GM12872 (cell line): ENCODE measurements at regions not wholly inside any gene's neighbourhood (a gene's known extent, or its start where the extent isn't known, plus 50 kb on each side); places are given as distances from the start of the nearest gene placed in this dataset.

ENCODE experiments used
- TF ChIP-seq, protein P1 (sequence below): IDR thresholded peaks from 3 replicates; pipeline ENCODE4 v1.5.1; 2011; ENCODE audit warnings: low read depth, mild to moderate bottlenecking, low read length, moderate library complexity; ENCODE audit not compliant: insufficient read depth

DNA sequence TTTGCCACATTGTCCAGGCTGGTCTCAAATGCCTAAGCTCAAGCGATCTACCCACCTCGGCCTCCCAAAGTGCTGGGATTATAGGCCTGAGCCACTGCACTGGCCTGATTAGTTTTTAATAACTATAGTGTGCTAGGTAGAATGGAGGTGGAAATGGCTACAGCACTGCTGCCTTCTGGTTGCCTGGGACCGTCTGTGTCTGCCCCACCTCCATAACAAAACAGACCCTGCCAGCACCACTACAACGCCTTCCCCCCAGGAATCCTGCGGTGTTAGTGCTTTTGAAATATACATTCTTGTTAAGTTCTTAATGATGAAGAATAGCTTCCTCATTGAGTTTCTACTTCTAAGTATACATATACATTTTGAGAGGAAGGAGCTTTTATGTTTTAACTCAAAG is 148.2 kb upstream of the ITGA6 start:
- TF ChIP-seq, protein P1, sequence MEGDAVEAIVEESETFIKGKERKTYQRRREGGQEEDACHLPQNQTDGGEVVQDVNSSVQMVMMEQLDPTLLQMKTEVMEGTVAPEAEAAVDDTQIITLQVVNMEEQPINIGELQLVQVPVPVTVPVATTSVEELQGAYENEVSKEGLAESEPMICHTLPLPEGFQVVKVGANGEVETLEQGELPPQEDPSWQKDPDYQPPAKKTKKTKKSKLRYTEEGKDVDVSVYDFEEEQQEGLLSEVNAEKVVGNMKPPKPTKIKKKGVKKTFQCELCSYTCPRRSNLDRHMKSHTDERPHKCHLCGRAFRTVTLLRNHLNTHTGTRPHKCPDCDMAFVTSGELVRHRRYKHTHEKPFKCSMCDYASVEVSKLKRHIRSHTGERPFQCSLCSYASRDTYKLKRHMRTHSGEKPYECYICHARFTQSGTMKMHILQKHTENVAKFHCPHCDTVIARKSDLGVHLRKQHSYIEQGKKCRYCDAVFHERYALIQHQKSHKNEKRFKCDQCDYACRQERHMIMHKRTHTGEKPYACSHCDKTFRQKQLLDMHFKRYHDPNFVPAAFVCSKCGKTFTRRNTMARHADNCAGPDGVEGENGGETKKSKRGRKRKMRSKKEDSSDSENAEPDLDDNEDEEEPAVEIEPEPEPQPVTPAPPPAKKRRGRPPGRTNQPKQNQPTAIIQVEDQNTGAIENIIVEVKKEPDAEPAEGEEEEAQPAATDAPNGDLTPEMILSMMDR: no peak

DNA sequence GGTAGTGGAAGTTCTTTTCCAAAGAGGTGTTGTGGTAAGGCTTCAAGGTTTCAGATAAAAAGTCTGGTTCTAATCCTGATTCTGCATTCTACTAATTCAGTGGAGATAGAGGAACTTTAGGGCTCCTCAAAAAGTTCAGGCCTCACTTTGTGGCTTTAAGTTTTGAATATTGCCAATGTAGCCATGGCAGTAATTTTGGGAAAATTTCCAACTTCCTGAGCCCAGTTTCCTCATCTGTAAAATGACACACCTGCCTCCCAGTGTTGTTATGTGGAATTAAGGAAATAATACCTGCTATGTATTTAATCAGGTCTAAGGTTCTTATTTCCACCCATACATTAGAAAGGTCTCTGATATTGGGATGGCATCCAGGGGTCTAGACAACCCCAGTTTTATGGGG is 147.6 kb upstream of the ITGA6 start:
- TF ChIP-seq, protein P1: no peak

DNA sequence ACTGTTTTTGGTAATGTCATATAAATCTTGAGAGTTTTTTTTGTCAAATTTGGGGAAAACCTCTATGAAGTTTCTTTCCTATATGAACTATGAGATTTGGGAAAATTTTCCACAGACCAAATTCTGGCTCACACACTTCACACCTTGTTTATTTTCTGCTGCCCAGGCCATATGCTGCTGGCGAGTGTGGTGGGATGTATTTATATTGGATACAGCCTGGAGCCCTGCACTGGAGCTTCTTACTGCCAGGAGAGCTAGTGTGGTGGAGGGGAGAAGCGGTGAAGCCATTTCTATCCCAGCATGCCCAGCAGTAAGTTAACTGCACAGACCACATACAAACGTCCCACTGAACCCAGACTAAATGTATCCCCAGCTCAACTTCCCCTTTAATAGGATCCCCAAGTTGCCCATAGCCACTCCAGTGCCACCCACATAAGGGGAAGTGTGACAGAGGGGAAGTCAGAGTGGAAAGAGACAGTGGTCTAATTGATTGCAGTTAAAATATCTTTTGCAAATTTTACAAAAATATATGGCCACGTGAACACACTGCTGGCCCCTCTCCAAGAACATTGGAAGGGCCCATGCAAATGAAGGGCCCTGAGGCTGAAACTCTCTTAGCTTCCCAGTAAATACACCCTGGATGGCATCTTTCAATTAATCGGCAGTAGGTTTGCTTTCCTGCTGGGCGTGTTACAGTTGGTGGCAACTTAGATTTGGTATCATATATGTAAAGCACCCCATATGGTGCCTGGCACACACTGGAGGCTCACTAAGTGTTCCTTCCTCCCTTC is 146.6 kb upstream of the ITGA6 start:
- TF ChIP-seq, protein P1: no peak

DNA sequence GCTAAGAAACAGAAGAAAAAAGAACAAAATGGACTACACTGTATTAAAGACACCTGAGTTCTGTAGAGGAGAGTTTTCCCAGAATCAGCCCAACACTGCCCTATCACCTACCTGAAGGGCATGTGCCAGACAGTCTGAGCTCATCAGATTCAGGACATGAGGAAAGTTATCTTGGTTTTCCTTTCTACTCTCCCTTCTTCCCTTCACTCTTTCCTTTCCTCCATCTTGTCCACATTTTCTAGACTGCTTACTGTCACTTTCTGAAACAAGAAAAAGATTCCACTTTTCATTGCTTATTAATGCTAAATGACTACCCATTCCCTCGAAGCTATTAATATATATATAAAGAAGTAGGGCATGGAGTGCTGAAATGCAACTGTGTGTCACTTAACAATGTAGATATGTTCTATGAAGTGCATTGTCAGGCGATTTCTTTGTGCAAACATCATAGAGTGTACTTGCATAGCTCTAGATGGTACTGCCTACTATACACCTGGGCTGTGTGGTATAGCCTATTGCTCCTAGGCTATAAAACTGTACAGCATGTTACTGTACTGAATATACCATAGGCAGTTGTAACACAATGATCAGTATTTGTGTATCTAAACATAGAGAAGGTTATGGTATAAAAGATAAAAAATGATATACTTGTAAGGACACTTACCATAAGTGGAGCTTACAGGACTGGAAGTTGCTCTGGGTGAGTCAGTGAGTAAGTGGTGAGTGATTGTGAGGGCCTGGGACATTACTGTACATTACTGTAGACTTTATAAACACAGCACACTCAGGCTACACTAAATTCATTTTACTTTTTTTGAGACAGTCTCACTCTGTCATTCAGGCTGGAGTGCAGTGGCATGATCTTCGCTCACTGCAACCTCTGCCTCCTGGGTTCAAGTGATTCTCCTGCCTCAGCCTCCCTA is 145.5 kb upstream of the ITGA6 start:
- TF ChIP-seq, protein P1: no peak

DNA sequence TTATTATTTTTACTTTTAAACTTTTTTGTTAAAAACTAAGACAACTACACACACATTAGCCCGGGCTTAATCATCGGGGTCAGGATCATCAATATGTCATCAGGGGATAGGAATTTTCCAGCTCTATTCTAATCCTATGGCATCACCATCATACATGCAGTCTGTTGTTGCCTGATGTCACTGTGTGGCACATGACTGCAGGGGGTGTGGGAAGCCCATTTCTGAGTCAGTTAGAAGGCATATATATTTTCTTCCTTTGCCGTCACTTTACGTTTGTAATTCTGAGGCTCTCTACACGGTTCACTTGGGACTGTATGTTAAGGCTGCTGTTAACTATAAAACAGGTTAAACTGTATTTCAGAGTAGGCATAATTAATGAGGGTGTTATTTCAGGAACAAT is 144.4 kb upstream of the ITGA6 start:
- TF ChIP-seq, protein P1: no peak

DNA sequence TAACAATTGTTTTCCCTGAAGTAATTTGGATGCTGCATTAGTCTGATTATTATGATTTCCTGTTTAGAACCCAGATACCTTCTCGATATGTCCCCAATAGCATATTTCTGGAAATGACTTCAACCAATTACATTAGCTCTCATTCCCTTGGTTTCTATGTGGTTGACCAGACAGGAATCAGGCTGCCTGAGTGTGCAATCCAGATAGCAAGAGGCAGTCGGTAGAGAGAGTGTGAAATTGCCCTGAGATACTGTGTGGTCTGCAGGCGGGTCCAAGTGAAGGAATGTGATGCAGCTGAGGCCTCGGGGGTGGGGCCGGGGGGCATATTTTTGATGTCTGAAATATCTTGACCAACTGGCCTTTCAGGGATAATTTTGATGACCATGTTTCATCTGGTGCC is 143.9 kb upstream of the ITGA6 start:
- TF ChIP-seq, protein P1: no peak

DNA sequence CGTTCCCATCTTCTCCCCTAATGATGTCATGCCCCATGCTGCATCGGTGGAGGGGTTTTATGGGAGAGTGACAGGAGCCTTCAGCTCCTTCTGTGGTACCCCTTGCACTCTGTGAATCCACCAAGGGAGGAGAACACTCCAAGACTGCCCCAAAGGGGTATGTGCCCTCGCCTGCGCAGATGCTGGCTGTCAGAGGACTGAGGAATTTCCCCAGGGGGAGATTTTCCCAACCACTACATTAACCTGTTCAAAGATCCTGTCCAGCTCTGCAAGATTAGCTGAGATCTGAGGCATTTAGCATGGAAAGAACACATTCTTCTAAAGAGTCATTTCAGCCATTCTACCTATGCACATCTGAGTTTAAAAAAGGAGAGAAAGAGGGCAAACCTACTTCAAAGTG is 143.2 kb upstream of the ITGA6 start:
- TF ChIP-seq, protein P1: no peak
